NT2/D1 (cell line): ENCODE measurements at regions not wholly inside any gene's neighbourhood (a gene's known extent, or its start where the extent isn't known, plus 50 kb on each side); places are given as distances from the start of the nearest gene placed in this dataset.

Experiments used
- DNase-seq: peaks from one replicate; pipeline ENCODE4 v3.0.0-alpha.2; 2011; ENCODE audit warnings: low read depth, low spot score
- H3K27me3 ChIP-seq: 2 replicates; pipeline ENCODE4 v1.6.0; 2011; ENCODE audit warnings: mild to moderate bottlenecking; ENCODE audit not compliant: insufficient read length, insufficient read depth
- H3K36me3 ChIP-seq: 2 replicates; pipeline ENCODE4 v1.6.1; 2011; ENCODE audit warnings: mild to moderate bottlenecking, low read length, mixed read lengths; ENCODE audit not compliant: insufficient read depth, insufficient read length
- H3K4me1 ChIP-seq: 2 replicates; pipeline ENCODE4 v1.5.1; 2011; ENCODE audit not compliant: insufficient read depth, insufficient read length
- H3K4me3 ChIP-seq: 2 replicates; pipeline ENCODE4 v1.5.1; 2011; ENCODE audit warnings: low read depth; ENCODE audit not compliant: insufficient read length
- H3K9ac ChIP-seq: 2 replicates; pipeline ENCODE4 v1.6.0; 2011; ENCODE audit warnings: low read depth; ENCODE audit not compliant: insufficient read length
- H3K9me3 ChIP-seq: 2 replicates; pipeline ENCODE4 v1.5.1; 2011; ENCODE audit warnings: mild to moderate bottlenecking, low read length; ENCODE audit not compliant: insufficient read depth
- SUZ12 ChIP-seq: IDR thresholded peaks from 2 replicates; pipeline ENCODE4 v1.6.1; 2011; ENCODE audit not compliant: insufficient read length, insufficient read depth; ENCODE audit errors: extremely low read depth
- YY1 ChIP-seq: IDR thresholded peaks from 2 replicates; pipeline ENCODE4 v1.6.1; 2011; ENCODE audit not compliant: insufficient read length, insufficient read depth
- ZNF274 ChIP-seq: IDR thresholded peaks from 2 replicates; pipeline ENCODE4 v1.6.1; 2011; ENCODE audit warnings: mild to moderate bottlenecking, low read depth, low read length

GRCh38 chr1:68588304-68588703 lies 91.4 kb upstream of the DEPDC1 start:
- Histone ChIP-seq H3K36me3 (no peaks in the 10 kb centered on the region), H3K9me3 (no peaks in the 10 kb centered on the region), H3K9ac (no peak overlapping the region), H3K4me1 (no peaks in the 10 kb centered on the region), H3K27me3 (no peaks in the 10 kb centered on the region), H3K4me3 (no peak overlapping the region)
- DNase-seq: no peak
- TF ChIP-seq ZNF274 (no peak), YY1 (no peak), SUZ12 (no peak)

GRCh38 chr1:68590473-68590872 lies 93.6 kb upstream of the DEPDC1 start:
- DNase-seq: no peak
- TF ChIP-seq ZNF274 (no peak), YY1 (no peak), SUZ12 (no peak)
- Histone ChIP-seq H3K27me3 (no peaks in the 10 kb centered on the region), H3K36me3 (no peaks in the 10 kb centered on the region), H3K9ac (no peak overlapping the region), H3K9me3 (no peaks in the 10 kb centered on the region), H3K4me1 (no peaks in the 10 kb centered on the region), H3K4me3 (no peak overlapping the region)

GRCh38 chr1:68594851-68595250 lies 98.0 kb upstream of the DEPDC1 start:
- Histone ChIP-seq H3K4me1 (no peaks in the 10 kb centered on the region), H3K27me3 (no peaks in the 10 kb centered on the region), H3K36me3 (no peaks in the 10 kb centered on the region), H3K9ac (no peak overlapping the region), H3K9me3 (peaks cover 13% of the 10 kb centered on the region), H3K4me3 (no peak overlapping the region)
- DNase-seq: no peak
- TF ChIP-seq YY1 (no peak), ZNF274 (no peak), SUZ12 (no peak)

- Histone ChIP-seq H3K9me3 (peaks cover 18% of the 10 kb centered on the region), H3K36me3 (no peaks in the 10 kb centered on the region), H3K4me1 (no peaks in the 10 kb centered on the region), H3K27me3 (no peaks in the 10 kb centered on the region), H3K9ac (no peak overlapping the region), H3K4me3 (no peak overlapping the region)
- TF ChIP-seq YY1 (no peak), ZNF274 (no peak), SUZ12 (no peak)
- peak; percentile 72 for DNase-seq
These were observed 103.3 kb upstream of the DEPDC1 start for GRCh38 chr1:68600049-68600661.

- TF ChIP-seq YY1: no peak
- no peak for TF ChIP-seq ZNF274
- no peak for TF ChIP-seq SUZ12
- no peak overlapping the region for H3K9ac ChIP-seq
- no peak for DNase-seq
- H3K4me1 ChIP-seq: no peaks in the 10 kb centered on the region
- H3K4me3 ChIP-seq: no peak overlapping the region
- H3K27me3 ChIP-seq: no peaks in the 10 kb centered on the region
- H3K36me3 ChIP-seq: no peaks in the 10 kb centered on the region
- H3K9me3 ChIP-seq: peaks cover 11% of the 10 kb centered on the region
These were observed 111.4 kb upstream of the DEPDC1 start for GRCh38 chr1:68608289-68608688.

GRCh38 chr1:68615312-68615711 lies 118.4 kb upstream of the DEPDC1 start:
- no peak for DNase-seq
- Histone ChIP-seq H3K9ac (no peak overlapping the region), H3K4me1 (no peaks in the 10 kb centered on the region), H3K36me3 (no peaks in the 10 kb centered on the region), H3K27me3 (no peaks in the 10 kb centered on the region), H3K9me3 (peaks cover 25% of the 10 kb centered on the region), H3K4me3 (no peak overlapping the region)
- TF ChIP-seq YY1: no peak
- no peak for TF ChIP-seq SUZ12
- TF ChIP-seq ZNF274: no peak

- no peak overlapping the region for H3K9ac ChIP-seq
- no peak overlapping the region for H3K4me3 ChIP-seq
- no peaks in the 10 kb centered on the region for H3K36me3 ChIP-seq
- DNase-seq: no peak
- no peaks in the 10 kb centered on the region for H3K4me1 ChIP-seq
- H3K27me3 ChIP-seq: no peaks in the 10 kb centered on the region
- TF ChIP-seq SUZ12: no peak
- TF ChIP-seq ZNF274: no peak
- no peak for TF ChIP-seq YY1
- peaks cover 34% of the 10 kb centered on the region for H3K9me3 ChIP-seq
These were observed 121.1 kb upstream of the DEPDC1 start for GRCh38 chr1:68617942-68618341.
